NCI-H345 treated with DMSO at 0.1 percent for 48 hours (cell line): ENCODE measurements at regions not wholly inside any gene's neighbourhood (a gene's known extent, or its start where the extent isn't known, plus 50 kb on each side); places are given as distances from the start of the nearest gene placed in this dataset.
"Not testable (repeated sequence)": the region's sequence is repeated elsewhere in the genome, so short reads cannot be mapped to it uniquely, and the experiment has no call there.

Experiments used
- DNase-seq: peaks from one replicate; lab custom pipeline; 2025; ENCODE audit not compliant: unreplicated experiment; lab: John Stamatoyannopoulos, UW

GRCh38 chr1:58076258-58076657, 470.3 kb downstream of the OMA1 start:
- DNase-seq = no peak

- DNase-seq = no peak
Measured at GRCh38 chr1:58075188-58075578, 471.3 kb downstream of the OMA1 start.

- no peak for DNase-seq
Measured at GRCh38 chr1:58072450-58072849, 474.1 kb downstream of the OMA1 start.

DNA sequence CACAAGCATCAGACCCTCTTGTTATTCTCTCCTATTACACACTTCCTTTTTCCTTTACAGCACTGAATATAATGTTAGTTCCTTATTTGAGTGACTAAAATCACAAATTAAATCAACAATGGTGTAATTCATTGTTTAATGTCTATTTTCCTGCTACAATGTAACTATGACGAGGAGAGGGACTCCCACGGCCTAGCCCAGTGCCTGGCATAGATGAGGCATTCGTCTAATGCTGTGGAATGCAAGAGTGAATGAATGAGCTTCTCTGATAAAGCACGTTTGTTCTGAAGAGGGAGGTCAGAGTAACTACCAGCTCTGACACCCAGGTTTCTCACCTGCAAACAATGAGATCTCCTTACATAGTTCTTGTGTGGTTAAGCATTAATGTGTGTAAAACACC, 479.4 kb downstream of the OMA1 start:
- DNase-seq = no peak

DNA sequence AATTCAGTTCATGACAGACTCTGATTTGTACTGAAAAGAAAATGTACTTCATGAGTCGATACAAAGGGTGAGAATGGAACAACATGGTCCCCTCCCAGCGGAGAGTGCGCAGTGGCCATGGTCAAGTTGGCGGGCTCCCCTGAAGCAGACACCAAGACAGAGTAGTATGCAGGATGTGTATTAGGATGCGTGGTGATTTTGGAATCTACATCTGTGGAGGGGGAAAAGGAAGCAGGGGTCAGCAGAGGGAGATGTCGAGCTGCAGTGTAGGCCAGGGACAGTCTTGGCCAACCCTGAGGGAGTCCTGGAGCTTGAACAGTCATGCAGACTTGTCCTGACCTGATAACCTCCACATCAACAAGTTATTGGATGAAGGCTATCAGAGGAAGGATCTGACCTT, 481.0 kb downstream of the OMA1 start:
- DNase-seq = no peak

DNA sequence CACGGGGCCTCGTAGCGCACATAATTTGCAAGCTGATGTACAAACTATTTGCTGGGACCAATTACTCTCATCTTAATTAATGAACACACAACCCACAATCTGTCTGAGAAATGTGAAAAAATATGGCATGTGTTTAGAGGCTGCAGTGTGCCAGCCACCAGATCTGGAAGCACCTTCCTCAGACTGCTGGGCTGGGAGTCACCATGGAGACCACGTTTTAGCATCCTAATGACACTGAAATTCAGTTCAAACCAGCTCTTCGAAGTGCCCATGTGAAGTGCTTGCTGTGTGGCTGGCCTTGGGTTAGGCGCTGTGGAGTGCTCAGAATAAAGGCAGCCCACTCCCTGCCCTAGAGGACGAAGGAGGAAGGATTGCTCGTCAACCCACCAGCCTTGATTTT, 482.4 kb downstream of the OMA1 start:
- DNase-seq = no peak

GRCh38 chr1:58063095-58063494, 483.4 kb downstream of the OMA1 start:
- no peak for DNase-seq

DNA sequence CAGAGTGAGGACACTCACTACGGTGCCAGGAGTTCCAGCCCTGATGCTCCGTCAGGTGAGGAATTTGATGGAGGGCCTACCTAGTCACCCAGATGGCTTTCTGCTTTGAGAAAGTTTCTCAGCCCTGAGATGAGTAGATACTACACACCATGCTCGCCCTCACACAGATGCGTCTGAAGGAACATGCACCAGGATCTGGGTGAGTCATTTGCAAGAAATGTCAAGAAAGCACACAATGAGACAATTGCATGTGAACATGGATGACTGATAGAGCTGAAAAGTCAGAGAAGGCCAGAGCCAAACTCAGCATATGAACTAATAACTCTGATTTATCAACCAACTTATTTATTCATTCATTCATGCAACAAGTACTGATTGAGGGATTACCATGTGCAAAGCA, 483.9 kb downstream of the OMA1 start:
- DNase-seq = no peak

GRCh38 chr1:58060559-58061170, 485.9 kb downstream of the OMA1 start:
- no peak for DNase-seq

DNA sequence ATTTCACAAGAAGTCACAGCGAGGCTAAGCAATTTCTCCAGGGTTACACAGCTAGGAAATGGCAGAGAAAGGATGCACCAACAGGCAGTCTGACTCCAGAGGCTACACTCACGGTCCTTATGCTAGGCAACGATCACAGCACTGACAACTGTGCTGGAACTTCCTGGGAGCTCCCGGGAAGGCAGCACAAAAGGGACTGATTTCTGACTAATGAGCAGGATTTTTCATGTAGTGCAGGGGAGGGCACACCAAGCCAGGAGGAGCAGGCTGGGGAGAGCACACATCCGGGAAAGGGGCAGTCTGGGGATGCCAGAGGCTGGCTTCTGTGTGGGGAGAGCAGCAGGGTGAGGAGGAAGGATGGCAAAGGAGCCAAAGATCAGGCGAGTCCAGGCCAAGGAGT, 486.7 kb downstream of the OMA1 start:
- DNase-seq = no peak

DNA sequence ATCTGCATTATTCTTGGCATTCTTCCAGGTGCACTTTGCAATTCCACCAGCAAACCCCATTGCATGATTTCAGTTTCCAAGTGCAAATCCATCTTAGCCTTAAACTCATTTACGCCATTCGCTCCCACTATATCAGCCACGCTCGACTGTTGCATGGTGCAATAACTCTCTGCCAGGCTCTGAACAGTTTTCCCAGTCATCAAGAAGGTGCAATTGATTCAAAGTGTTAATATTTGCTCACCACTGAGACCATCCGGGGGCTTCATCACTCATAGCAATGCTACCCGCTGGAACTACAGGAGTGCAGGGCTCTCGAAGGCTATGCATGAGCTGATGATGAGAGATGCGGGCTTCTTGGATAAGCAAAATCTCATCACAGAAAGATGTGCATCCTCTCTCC, 488.2 kb downstream of the OMA1 start:
- no peak for DNase-seq

GRCh38 chr1:58057826-58058225, 488.7 kb downstream of the OMA1 start:
- no peak for DNase-seq

- not testable (repeated sequence) for DNase-seq
Measured at GRCh38 chr1:58051187-58051586, 495.3 kb downstream of the OMA1 start.

DNA sequence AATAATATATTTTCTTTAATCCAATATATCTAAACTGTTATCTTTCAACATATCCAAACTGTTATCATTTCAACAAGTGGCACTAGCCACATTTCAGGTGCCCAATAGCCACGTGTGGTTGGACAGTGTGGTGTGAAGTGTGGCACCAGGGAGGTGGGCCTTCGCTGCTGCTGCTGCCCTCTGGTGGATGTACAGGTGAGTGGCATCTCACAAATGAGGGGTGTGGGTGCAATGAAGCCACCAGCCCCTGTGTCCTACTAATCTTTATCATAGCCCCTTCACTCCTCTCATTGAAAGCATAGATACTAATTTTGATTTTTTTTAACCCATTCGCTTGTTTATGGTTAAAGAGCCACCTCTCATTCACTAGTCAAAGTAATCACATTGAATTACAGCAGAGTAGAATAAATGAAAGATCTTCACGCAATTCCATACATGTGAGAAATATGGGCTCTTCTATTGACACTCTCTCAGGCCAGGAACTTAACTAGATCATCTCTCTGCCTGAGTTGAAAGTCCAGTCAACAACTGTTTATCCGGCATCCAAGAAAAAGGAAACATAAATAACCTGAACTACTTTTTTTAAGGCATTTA, 499.2 kb downstream of the OMA1 start:
- no peak for DNase-seq

DNA sequence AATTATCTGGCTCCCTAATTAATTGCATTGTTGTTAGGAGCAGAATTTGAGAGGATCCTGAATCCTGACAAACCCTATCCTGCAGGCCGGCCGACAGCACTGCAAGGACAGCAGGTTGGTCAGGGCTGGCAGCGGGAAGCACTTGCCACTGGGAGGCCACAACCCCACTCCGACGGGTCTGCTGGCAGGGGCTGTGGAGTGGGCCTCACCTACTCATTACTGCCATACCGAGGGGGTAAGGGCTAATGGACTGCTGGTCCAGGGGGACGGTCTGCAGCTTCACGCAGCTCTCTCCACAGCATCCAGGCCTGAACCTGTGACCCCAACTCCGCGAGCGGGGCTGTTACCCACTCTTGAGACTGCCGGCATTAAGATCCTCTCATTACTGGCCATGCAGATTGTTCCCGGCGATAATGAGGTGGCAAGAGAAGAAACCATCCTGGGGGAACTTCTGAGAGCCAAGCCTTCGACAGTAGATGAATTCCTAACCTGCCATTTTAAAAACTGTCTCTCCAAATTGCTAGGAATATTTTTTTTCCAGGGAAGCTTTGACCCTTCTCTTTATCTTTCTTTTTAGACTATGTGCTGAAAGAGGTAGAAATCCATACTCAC, 501.3 kb downstream of the OMA1 start:
- no peak for DNase-seq

- DNase-seq = no peak
Measured at GRCh38 chr1:58041621-58042020, 504.9 kb downstream of the OMA1 start.

GRCh38 chr1:58038574-58038973, 508.0 kb downstream of the OMA1 start:
- DNase-seq = no peak

GRCh38 chr1:58035523-58035922, 511.0 kb downstream of the OMA1 start:
- no peak for DNase-seq

GRCh38 chr1:58033311-58033710, 513.2 kb downstream of the OMA1 start:
- DNase-seq = no peak

- no peak for DNase-seq
Measured at GRCh38 chr1:58032611-58033073, 513.9 kb downstream of the OMA1 start.

GRCh38 chr1:58031416-58031815, 515.1 kb downstream of the OMA1 start:
- no peak for DNase-seq

- no peak for DNase-seq
Measured at GRCh38 chr1:58030456-58030855, 516.1 kb downstream of the OMA1 start.

GRCh38 chr1:58017641-58018040, 528.9 kb downstream of the OMA1 start:
- DNase-seq = no peak
